Left lung (tissue), 4 donors: ENCODE measurements at regions not wholly inside any gene's neighbourhood (a gene's known extent, or its start where the extent isn't known, plus 50 kb on each side); places are given as distances from the start of the nearest gene placed in this dataset.
A peak's percentile ranks its signal among the peaks of the same experiment; 100 is the strongest.

Experiments used
- ATAC-seq: fragments of 200-7000 bp; cut with Tn5 transposase; one replicate; pipeline ENCODE4 v1.9.1; 2020; ENCODE audit warnings: moderate library complexity
- DNase-seq, 4 donors: peaks; one replicate each; pipeline ENCODE4 v3.0.0-alpha.2; 2013 to 2020
- H3K27ac ChIP-seq, 2 donors: fragments of 200-600 bp; sonication (generic) in 1 of 2; one replicate each; pipeline versions ENCODE4 v1.5.0 to v1.8.0; 2020 to 2021
- H3K27me3 ChIP-seq, 2 donors: fragments of 200-600 bp; sonication (generic) in 1 of 2; one replicate each; pipeline versions ENCODE4 v1.5.0 to v1.8.0; 2020 to 2021
- H3K36me3 ChIP-seq, 2 donors: fragments of 200-600 bp; sonication (generic) in 1 of 2; one replicate each; pipeline versions ENCODE4 v1.5.0 to v1.8.0; 2020 to 2021
- H3K4me1 ChIP-seq, 2 donors: fragments of 200-600 bp; one replicate each; pipeline ENCODE4 v1.8.0; 2021
- H3K4me3 ChIP-seq, 2 donors: fragments of 200-600 bp; sonication (generic) in 1 of 2; one replicate each; pipeline versions ENCODE4 v1.5.0 to v1.8.0; 2020 to 2021; ENCODE audit warnings: mild to moderate bottlenecking in 1 of 2
- H3K9me3 ChIP-seq, 2 donors: fragments of 200-600 bp; sonication (generic) in 1 of 2; one replicate each; pipeline versions ENCODE4 v1.5.0 to v1.8.0; 2020 to 2021
- CTCF ChIP-seq, 2 donors: fragments of 200-600 bp; sonication (generic) in 1 of 2; IDR thresholded peaks; one replicate each; pipeline versions ENCODE4 v1.5.0 to v1.8.0; 2021; ENCODE audit warnings: antibody characterized with exemption in 2 of 2
- intact Hi-C, 2 donors: fragments of 100-400 bp; cut with DNase I; formaldehyde crosslinking; loops; one replicate each; pipeline versions ENCODE4 v1.11.2 to v1.14.2; 2022
- donor health status: DM: no; HTN: yes; CAD: no.
- donor health status: DM: no; HTN: no; CAD: no.

GRCh38 chr4:38189445-38189844 is 229.2 kb downstream of the PTTG2 start:
- no peak for TF ChIP-seq CTCF (IDR thresholded peaks at IDR 0.05)
- H3K9me3 ChIP-seq, result no peaks in the 10 kb centered on the region
- no peak overlapping the region for H3K4me3 ChIP-seq
- no peaks in the 10 kb centered on the region for H3K36me3 ChIP-seq
- DNase-seq (no peak), ATAC-seq (peak; percentile 51)
- H3K27ac ChIP-seq, result no peak overlapping the region
- H3K4me1 ChIP-seq, result peaks cover 0 to 33% of the 10 kb centered on the region in 2 donors
- intact Hi-C loops, result no loop called here
- H3K27me3 ChIP-seq, result no peaks in the 10 kb centered on the region

- Histone ChIP-seq H3K4me1 (peaks cover 0 to 33% of the 10 kb centered on the region in 2 donors), H3K36me3 (no peaks in the 10 kb centered on the region), H3K9me3 (peaks cover 0 to 4% of the 10 kb centered on the region in 2 donors), H3K27ac (peak overlapping the region in 1 of 2 donors; percentile 29), H3K4me3 (no peak overlapping the region), H3K27me3 (no peaks in the 10 kb centered on the region)
- ATAC-seq (no peak), DNase-seq (no peak)
- intact Hi-C loops, result no loop called here
- TF ChIP-seq CTCF (IDR thresholded peaks at IDR 0.05), result no peak
These were observed 230.6 kb downstream of the PTTG2 start for GRCh38 chr4:38190717-38191178.

GRCh38 chr4:38192516-38192915 is 232.3 kb downstream of the PTTG2 start:
- H3K4me1 ChIP-seq, result peaks cover 0 to 33% of the 10 kb centered on the region in 2 donors
- intact Hi-C loops, result no loop called here
- no peak overlapping the region for H3K27ac ChIP-seq
- no peak overlapping the region for H3K4me3 ChIP-seq
- no peak for ATAC-seq
- DNase-seq, result no peak
- peaks cover 0 to 4% of the 10 kb centered on the region in 2 donors for H3K9me3 ChIP-seq
- TF ChIP-seq CTCF (IDR thresholded peaks at IDR 0.05), result no peak
- H3K36me3 ChIP-seq, result no peaks in the 10 kb centered on the region
- H3K27me3 ChIP-seq, result no peaks in the 10 kb centered on the region

GRCh38 chr4:38193236-38193863 is 233.2 kb downstream of the PTTG2 start:
- H3K4me3 ChIP-seq, result no peak overlapping the region
- intact Hi-C loops, result no loop called here
- ATAC-seq, result peak; percentile 47

More at GRCh38 chr4:38193236-38193863, 233.2 kb downstream of the PTTG2 start:
- TF ChIP-seq CTCF (IDR thresholded peaks at IDR 0.05), result no peak
- Histone ChIP-seq H3K9me3 (peaks cover 0 to 4% of the 10 kb centered on the region in 2 donors), H3K36me3 (no peaks in the 10 kb centered on the region), H3K27me3 (no peaks in the 10 kb centered on the region), H3K27ac (no peak overlapping the region), H3K4me1 (peaks cover 0 to 33% of the 10 kb centered on the region in 2 donors)
- no peak for DNase-seq
